Cardiac fibroblast (primary cell): ENCODE measurements at regions not wholly inside any gene's neighbourhood (a gene's known extent, or its start where the extent isn't known, plus 50 kb on each side); places are given as distances from the start of the nearest gene placed in this dataset.

ENCODE experiments used
- DNase-seq, 2 donors: peaks; one replicate each; pipeline versions ENCODE4 v3.0.0 to v3.0.0-alpha.2; 2010; ENCODE audit warnings: low read depth in 2 of 2
- H3K4me3 ChIP-seq, 2 donors: replicated peaks in 1 of 2; 1 replicate in 1 of 2; 2 replicates in 1 of 2; pipeline ENCODE4 v1.5.1; 2011; ENCODE audit warnings: low read depth in 2 of 2, low read length in 2 of 2, mild to moderate bottlenecking in 2 of 2, moderate library complexity in 1 of 2
- CTCF ChIP-seq: IDR thresholded peaks from one replicate; pipeline ENCODE4 v1.5.1; 2011; ENCODE audit warnings: low read depth, mild to moderate bottlenecking, low read length, inconsistent platforms

- no peak for TF ChIP-seq CTCF
- DNase-seq: peak; percentile 9 to 80
- H3K4me3 ChIP-seq: no peak overlapping the region
Measured at GRCh38 chr16:85524630-85525419, 88.3 kb upstream of the GSE1 start.

GRCh38 chr16:85525420-85526184 lies 87.5 kb upstream of the GSE1 start:
- TF ChIP-seq CTCF: no peak
- H3K4me3 ChIP-seq: no peak overlapping the region
- no peak for DNase-seq

- TF ChIP-seq CTCF: no peak
- no peak for DNase-seq
- no peak overlapping the region for H3K4me3 ChIP-seq
Measured at GRCh38 chr16:85526185-85526974, 86.7 kb upstream of the GSE1 start.

GRCh38 chr16:85527042-85527766 lies 85.9 kb upstream of the GSE1 start:
- no peak overlapping the region for H3K4me3 ChIP-seq
- TF ChIP-seq CTCF: no peak
- DNase-seq: no peak

GRCh38 chr16:85527767-85528297 lies 85.3 kb upstream of the GSE1 start:
- no peak overlapping the region for H3K4me3 ChIP-seq
- DNase-seq: no peak
- TF ChIP-seq CTCF: no peak
